Testis (tissue), 2 donors: ENCODE measurements at regions not wholly inside any gene's neighbourhood (a gene's known extent, or its start where the extent isn't known, plus 50 kb on each side); places are given as distances from the start of the nearest gene placed in this dataset.

Source experiments
- DNase-seq: peaks from one replicate; pipeline ENCODE4 v3.0.0-alpha.2; 2019
- H3K27ac ChIP-seq, 2 donors: fragments of 200-600 bp; sonication (generic); one replicate each; pipeline ENCODE4 v1.5.1; 2019
- H3K27me3 ChIP-seq: fragments of 200-600 bp; sonication (generic); one replicate; pipeline ENCODE4 v1.5.1; 2019
- H3K36me3 ChIP-seq: fragments of 200-600 bp; sonication (generic); one replicate; pipeline ENCODE4 v1.5.1; 2017; ENCODE audit warnings: low read depth; ENCODE audit errors: missing control alignments
- H3K4me1 ChIP-seq: fragments of 200-600 bp; sonication (generic); one replicate; pipeline ENCODE4 v1.5.1; 2019
- H3K4me3 ChIP-seq, 2 donors: fragments of 200-600 bp; sonication (generic); one replicate each; pipeline ENCODE4 v1.5.1; 2017 to 2019
- H3K9me3 ChIP-seq: fragments of 200-600 bp; sonication (generic); one replicate; pipeline ENCODE4 v1.5.1; 2017
- POLR2A ChIP-seq: fragments of 450-650 bp; IDR thresholded peaks from one replicate; pipeline ENCODE4 v1.6.1; 2017; ENCODE audit warnings: antibody characterized with exemption, mild to moderate bottlenecking, moderate library complexity
- WGBS, 2 donors: methylation state at CpG; one replicate each; pipeline ENCODE4 v1.1.5; 2018; 5-methylcytosine and 5-hydroxymethylcytosine counted together
- intact Hi-C: fragments of 100-400 bp; cut with DNase I; formaldehyde crosslinking; loops from one replicate; pipeline ENCODE4 v1.15.1; 2023; ENCODE audit warnings: low total_unique reads
- TF ChIP-seq, protein P1 (sequence below), 3 experiments: fragments of 450-650 bp in 2 of 3; fragments of 200-600 bp in 1 of 3; sonication (generic) in 1 of 3; IDR thresholded peaks; one replicate each; pipeline ENCODE4 v1.5.1; 2016 to 2019; ENCODE audit warnings: antibody characterized with exemption in 3 of 3, mild to moderate bottlenecking in 2 of 3, moderate library complexity in 1 of 3

DNA sequence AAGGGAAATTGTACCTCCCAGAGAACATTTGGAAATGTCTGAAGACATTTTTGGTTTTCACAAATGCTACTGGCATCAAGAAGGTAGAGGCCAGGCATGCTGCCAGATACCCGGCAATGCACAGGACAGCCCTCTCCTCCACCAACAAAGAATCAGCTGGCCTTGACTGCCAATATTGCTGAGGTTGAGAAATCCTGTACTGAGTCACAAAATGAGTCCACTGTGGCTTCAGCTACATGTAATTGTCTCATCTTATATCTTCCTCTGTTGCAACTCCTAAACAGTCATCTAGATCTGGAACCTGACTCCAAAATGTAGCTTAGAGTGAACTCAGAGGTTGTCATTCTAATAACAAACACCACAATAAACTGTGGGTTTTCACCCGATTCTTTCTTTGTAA lies 327.5 kb upstream of the POGK start:
- H3K27ac ChIP-seq, result no peak overlapping the region
- H3K9me3 ChIP-seq, result no peaks in the 10 kb centered on the region
- no peaks in the 10 kb centered on the region for H3K36me3 ChIP-seq
- 80 to 85% methylated on average over 2 of the region's 2 CpGs for WGBS, 2 donors
- intact Hi-C loops, result no loop called here
- no peak for DNase-seq
- no peak overlapping the region for H3K4me3 ChIP-seq
- H3K4me1 ChIP-seq, result no peaks in the 10 kb centered on the region
- no peak for TF ChIP-seq POLR2A
- TF ChIP-seq, protein P1, sequence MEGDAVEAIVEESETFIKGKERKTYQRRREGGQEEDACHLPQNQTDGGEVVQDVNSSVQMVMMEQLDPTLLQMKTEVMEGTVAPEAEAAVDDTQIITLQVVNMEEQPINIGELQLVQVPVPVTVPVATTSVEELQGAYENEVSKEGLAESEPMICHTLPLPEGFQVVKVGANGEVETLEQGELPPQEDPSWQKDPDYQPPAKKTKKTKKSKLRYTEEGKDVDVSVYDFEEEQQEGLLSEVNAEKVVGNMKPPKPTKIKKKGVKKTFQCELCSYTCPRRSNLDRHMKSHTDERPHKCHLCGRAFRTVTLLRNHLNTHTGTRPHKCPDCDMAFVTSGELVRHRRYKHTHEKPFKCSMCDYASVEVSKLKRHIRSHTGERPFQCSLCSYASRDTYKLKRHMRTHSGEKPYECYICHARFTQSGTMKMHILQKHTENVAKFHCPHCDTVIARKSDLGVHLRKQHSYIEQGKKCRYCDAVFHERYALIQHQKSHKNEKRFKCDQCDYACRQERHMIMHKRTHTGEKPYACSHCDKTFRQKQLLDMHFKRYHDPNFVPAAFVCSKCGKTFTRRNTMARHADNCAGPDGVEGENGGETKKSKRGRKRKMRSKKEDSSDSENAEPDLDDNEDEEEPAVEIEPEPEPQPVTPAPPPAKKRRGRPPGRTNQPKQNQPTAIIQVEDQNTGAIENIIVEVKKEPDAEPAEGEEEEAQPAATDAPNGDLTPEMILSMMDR (IDR thresholded peaks at IDR 0.05), result no peak
- H3K27me3 ChIP-seq, result no peaks in the 10 kb centered on the region

DNA sequence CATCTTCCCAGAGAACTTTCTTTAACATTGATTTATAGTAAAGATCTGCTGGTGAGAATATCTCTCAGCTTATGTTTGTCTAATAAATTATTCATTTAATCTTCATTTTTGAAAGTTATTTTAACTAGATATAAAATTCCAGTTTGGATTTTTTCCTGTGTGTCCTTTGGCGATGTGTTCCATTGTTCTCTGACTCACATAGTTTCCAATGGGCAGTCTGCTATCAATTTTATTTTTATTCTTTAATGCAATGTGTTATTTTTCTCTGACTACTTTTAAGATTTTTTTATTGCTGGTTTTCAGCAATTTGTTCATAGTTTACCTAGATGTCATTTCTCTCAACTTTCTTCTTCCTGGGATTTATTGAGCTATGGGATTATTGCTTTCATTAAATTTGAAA lies 325.2 kb upstream of the POGK start:
- intact Hi-C loops, result no loop called here
- no peaks in the 10 kb centered on the region for H3K27me3 ChIP-seq
- H3K36me3 ChIP-seq, result no peaks in the 10 kb centered on the region
- H3K4me3 ChIP-seq, result no peak overlapping the region
- no peaks in the 10 kb centered on the region for H3K4me1 ChIP-seq
- H3K9me3 ChIP-seq, result no peaks in the 10 kb centered on the region
- no peak for DNase-seq
- TF ChIP-seq POLR2A, result no peak
- TF ChIP-seq, protein P1 (IDR thresholded peaks at IDR 0.05), result no peak
- no peak overlapping the region for H3K27ac ChIP-seq
- 89 to 92% methylated on average over 1 of the region's 1 CpG for WGBS, 2 donors

DNA sequence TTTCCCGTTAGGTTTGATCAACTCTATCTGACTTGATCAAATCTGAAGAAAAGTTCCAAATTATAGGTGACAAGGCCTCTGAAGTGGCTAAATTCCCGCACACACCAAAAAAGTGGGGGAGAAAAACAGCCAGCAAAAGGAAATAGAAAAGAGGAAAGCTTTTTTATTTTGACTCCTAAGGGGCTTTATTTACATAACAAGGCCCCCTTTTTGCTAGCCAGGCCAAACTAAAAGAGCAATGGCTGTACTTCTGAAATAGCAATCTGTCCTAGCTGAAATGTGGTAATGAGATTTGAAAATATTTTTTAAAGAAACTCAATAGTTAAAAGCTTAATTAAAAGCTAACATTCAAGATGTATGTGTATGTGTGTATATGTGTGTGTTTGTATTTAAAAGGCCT lies 311.5 kb upstream of the POGK start:
- no peaks in the 10 kb centered on the region for H3K27me3 ChIP-seq
- no peak for TF ChIP-seq POLR2A
- TF ChIP-seq, protein P1 (IDR thresholded peaks at IDR 0.05), result no peak
- H3K4me1 ChIP-seq, result no peaks in the 10 kb centered on the region
- H3K9me3 ChIP-seq, result no peaks in the 10 kb centered on the region
- DNase-seq, result no peak
- H3K4me3 ChIP-seq, result no peak overlapping the region
- WGBS, 2 donors, result 66 to 78% methylated on average over 2 of the region's 2 CpGs
- intact Hi-C loops, result no loop called here
- no peaks in the 10 kb centered on the region for H3K36me3 ChIP-seq
- H3K27ac ChIP-seq, result no peak overlapping the region

DNA sequence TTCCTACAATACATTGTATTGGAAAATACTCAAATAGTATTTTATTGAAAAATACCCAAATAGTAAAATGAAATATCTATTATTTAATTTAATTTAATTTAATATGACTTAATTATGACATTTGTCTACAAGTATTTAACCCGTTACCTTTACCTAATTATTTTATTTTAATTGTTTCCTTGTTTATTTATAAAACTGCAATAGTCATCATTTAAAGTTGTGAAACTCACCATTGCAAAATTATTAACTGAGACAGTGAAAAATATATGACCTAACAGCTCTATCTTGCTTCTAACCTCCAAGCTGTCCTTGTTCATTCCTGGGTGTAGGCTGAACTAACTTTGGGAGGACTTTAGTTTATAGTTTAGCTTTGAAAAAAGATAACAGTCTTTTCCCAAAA lies 300.6 kb upstream of the POGK start:
- Histone ChIP-seq H3K36me3 (no peaks in the 10 kb centered on the region), H3K27me3 (no peaks in the 10 kb centered on the region), H3K27ac (no peak overlapping the region), H3K4me3 (no peak overlapping the region), H3K4me1 (no peaks in the 10 kb centered on the region), H3K9me3 (no peaks in the 10 kb centered on the region)
- no peak for TF ChIP-seq POLR2A
- TF ChIP-seq, protein P1 (IDR thresholded peaks at IDR 0.05), result no peak
- 81 to 82% methylated on average over 1 of the region's 1 CpG for WGBS, 2 donors
- intact Hi-C loops, result no loop called here
- DNase-seq, result no peak

DNA sequence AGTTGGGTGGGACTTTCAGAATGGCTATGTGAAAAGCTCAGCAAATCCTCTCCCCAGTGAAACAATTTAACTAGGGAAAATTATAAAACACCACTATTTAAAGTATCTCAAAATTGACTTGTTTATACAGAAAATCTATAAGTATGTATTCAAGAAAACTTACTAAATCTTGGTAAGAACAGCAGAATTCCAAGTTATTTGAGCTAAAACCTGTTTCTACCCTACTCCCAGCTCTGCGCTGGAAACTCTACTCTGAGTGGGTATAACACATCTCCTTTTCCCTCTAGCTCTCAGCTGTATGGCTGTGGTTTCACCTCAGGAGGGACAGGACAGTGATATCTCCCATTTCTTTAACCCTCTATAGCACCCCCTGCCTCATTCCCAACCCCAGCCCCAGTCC lies 295.2 kb upstream of the POGK start:
- no peak overlapping the region for H3K4me3 ChIP-seq
- intact Hi-C loops, result no loop called here
- TF ChIP-seq, protein P1 (IDR thresholded peaks at IDR 0.05), result no peak
- no peak for TF ChIP-seq POLR2A
- no peaks in the 10 kb centered on the region for H3K27me3 ChIP-seq
- no peak for DNase-seq
- no peaks in the 10 kb centered on the region for H3K9me3 ChIP-seq
- no peak overlapping the region for H3K27ac ChIP-seq
- 91 to 97% methylated on average over 1 of the region's 1 CpG for WGBS, 2 donors
- H3K4me1 ChIP-seq, result no peaks in the 10 kb centered on the region
- no peaks in the 10 kb centered on the region for H3K36me3 ChIP-seq
